ENCODE measurements at regions not wholly inside any gene's neighbourhood (a gene's known extent, or its start where the extent isn't known, plus 50 kb on each side); places are given as distances from the start of the nearest gene placed in this dataset.

DNA sequence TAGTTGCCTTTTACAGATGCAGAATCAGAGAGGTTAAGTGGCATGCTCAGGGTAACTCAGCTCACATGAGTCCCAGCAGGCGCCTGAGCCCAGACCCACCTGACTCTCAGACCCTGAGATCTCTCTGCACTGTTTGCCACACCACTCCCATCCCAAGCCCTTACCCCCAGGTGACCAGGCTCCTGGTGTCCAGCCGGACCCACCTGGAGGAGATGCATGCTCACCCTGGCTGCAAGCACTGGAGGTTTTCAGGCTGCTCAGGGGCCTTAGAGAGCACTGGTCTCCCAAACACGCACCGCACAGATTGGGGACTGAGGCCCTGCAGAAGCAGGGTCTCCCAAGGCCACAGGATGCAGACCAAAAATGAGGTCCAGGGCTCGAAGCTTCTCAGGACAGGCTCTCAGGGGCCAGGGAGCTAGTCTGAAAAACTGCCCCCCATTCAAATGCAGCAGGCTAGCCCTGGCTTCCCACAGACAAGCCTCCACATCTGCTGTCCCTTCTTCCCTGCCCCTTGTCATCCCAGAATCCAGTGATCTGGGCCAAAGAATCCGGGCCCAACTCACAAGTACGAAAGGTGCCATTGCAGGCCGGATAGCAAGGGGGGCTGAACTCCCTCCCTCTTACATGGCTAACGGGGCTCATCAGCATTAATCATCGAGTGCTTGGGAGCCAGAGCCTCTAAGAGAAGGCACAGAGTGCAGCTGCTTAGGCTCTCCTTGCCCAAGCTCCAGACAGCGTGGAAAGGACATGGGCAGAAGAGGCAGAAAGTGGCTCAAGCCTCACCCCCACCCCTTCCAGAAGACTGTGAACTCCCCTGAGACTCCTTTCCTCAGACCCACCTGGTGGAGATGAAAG, 90.2 kb upstream of the PRR20G start:
- TF ChIP-seq, protein P1, sequence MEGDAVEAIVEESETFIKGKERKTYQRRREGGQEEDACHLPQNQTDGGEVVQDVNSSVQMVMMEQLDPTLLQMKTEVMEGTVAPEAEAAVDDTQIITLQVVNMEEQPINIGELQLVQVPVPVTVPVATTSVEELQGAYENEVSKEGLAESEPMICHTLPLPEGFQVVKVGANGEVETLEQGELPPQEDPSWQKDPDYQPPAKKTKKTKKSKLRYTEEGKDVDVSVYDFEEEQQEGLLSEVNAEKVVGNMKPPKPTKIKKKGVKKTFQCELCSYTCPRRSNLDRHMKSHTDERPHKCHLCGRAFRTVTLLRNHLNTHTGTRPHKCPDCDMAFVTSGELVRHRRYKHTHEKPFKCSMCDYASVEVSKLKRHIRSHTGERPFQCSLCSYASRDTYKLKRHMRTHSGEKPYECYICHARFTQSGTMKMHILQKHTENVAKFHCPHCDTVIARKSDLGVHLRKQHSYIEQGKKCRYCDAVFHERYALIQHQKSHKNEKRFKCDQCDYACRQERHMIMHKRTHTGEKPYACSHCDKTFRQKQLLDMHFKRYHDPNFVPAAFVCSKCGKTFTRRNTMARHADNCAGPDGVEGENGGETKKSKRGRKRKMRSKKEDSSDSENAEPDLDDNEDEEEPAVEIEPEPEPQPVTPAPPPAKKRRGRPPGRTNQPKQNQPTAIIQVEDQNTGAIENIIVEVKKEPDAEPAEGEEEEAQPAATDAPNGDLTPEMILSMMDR (IDR thresholded peaks at IDR 0.05; ENCODE audit: low read depth, low read length) = no peak
- TF ChIP-seq EZH2phosphoT487 (IDR thresholded peaks at IDR 0.05; ENCODE audit: low read depth) = no peak
